ENCODE measurements at regions not wholly inside any gene's neighbourhood (a gene's known extent, or its start where the extent isn't known, plus 50 kb on each side); places are given as distances from the start of the nearest gene placed in this dataset.

- no peak for DNase-seq (ENCODE audit: low spot score)
Observed at GRCh38 chr4:57249083-57249482, 138.9 kb upstream of the IGFBP7 start.

GRCh38 chr4:57243076-57243475 lies 132.9 kb upstream of the IGFBP7 start:
- no peak for DNase-seq (ENCODE audit: low spot score)

GRCh38 chr4:57234252-57234775 lies 124.1 kb upstream of the IGFBP7 start:
- DNase-seq (ENCODE audit: low spot score), result no peak

GRCh38 chr4:57233386-57233785 lies 123.2 kb upstream of the IGFBP7 start:
- DNase-seq (ENCODE audit: low spot score), result no peak

- DNase-seq (ENCODE audit: low spot score), result no peak
Observed at GRCh38 chr4:57231781-57232180, 121.6 kb upstream of the IGFBP7 start.

- DNase-seq (ENCODE audit: low spot score), result no peak
Observed at GRCh38 chr4:57220734-57221133, 110.5 kb upstream of the IGFBP7 start.

GRCh38 chr4:57220172-57220571 lies 110.0 kb upstream of the IGFBP7 start:
- DNase-seq (ENCODE audit: low spot score), result no peak

- DNase-seq (ENCODE audit: low spot score), result no peak
Observed at GRCh38 chr4:57219431-57219830, 109.2 kb upstream of the IGFBP7 start.

GRCh38 chr4:57214654-57215411 lies 104.6 kb upstream of the IGFBP7 start:
- DNase-seq (ENCODE audit: low spot score), result no peak

GRCh38 chr4:57211131-57211530 lies 100.9 kb upstream of the IGFBP7 start:
- no peak for DNase-seq (ENCODE audit: low spot score)

GRCh38 chr4:57206172-57206571 lies 96.0 kb upstream of the IGFBP7 start:
- no peak for DNase-seq (ENCODE audit: low spot score)

GRCh38 chr4:57205580-57205979 lies 95.4 kb upstream of the IGFBP7 start:
- DNase-seq (ENCODE audit: low spot score), result no peak

- no peak for DNase-seq (ENCODE audit: low spot score)
Observed at GRCh38 chr4:57200799-57201327, 90.7 kb upstream of the IGFBP7 start.

- DNase-seq (ENCODE audit: low spot score), result no peak
Observed at GRCh38 chr4:57199267-57199666, 89.1 kb upstream of the IGFBP7 start.

- no peak for DNase-seq (ENCODE audit: low spot score)
Observed at GRCh38 chr4:57195622-57196021, 85.4 kb upstream of the IGFBP7 start.

GRCh38 chr4:57194068-57194611 lies 84.0 kb upstream of the IGFBP7 start:
- DNase-seq (ENCODE audit: low spot score), result no peak

- DNase-seq (ENCODE audit: low spot score), result no peak
Observed at GRCh38 chr4:57193209-57193810, 83.1 kb upstream of the IGFBP7 start.

GRCh38 chr4:57191523-57192034 lies 81.4 kb upstream of the IGFBP7 start:
- no peak for DNase-seq (ENCODE audit: low spot score)

GRCh38 chr4:57190601-57191481 lies 80.7 kb upstream of the IGFBP7 start:
- no peak for DNase-seq (ENCODE audit: low spot score)

- no peak for DNase-seq (ENCODE audit: low spot score)
Observed at GRCh38 chr4:57187246-57187645, 77.1 kb upstream of the IGFBP7 start.

- no peak for DNase-seq (ENCODE audit: low spot score)
Observed at GRCh38 chr4:57184378-57185029, 74.3 kb upstream of the IGFBP7 start.

All from ureter (tissue), 1 donor.